GM23338 (cell line): ENCODE measurements at regions not wholly inside any gene's neighbourhood (a gene's known extent, or its start where the extent isn't known, plus 50 kb on each side); places are given as distances from the start of the nearest gene placed in this dataset.

Experiments used
- ATAC-seq: fragments of 200-7000 bp; cut with Tn5 transposase; 3 replicates; pipeline ENCODE4 v1.9.1; 2020
- DNase-seq: peaks from one replicate; pipeline ENCODE4 v3.0.0-alpha.2; 2015; ENCODE audit warnings: low spot score
- H2AFZ ChIP-seq: fragments of 200-600 bp; sonication (generic); 2 replicates; pipeline ENCODE4 v1.8.0; 2016; ENCODE audit warnings: antibody characterized with exemption, mild to moderate bottlenecking, moderate library complexity
- H3F3A ChIP-seq: fragments of 200-600 bp; sonication (generic); replicated peaks from 2 replicates; pipeline ENCODE4 v1.8.0; 2017; ENCODE audit warnings: antibody characterized with exemption, mixed run types, low read depth
- H3K27ac ChIP-seq: fragments of 200-600 bp; sonication (generic); 2 replicates; pipeline ENCODE4 v1.6.1; 2016; ENCODE audit warnings: low read depth
- H3K27me3 ChIP-seq: fragments of 200-600 bp; sonication (generic); 2 replicates; pipeline ENCODE4 v1.8.0; 2016; ENCODE audit warnings: mild to moderate bottlenecking, mixed run types, moderate library complexity; ENCODE audit not compliant: insufficient read depth
- H3K36me3 ChIP-seq: fragments of 200-600 bp; sonication (generic); 2 replicates; pipeline ENCODE4 v1.8.0; 2016; ENCODE audit warnings: mild to moderate bottlenecking; ENCODE audit not compliant: insufficient read depth
- H3K4me1 ChIP-seq: fragments of 200-600 bp; sonication (generic); 2 replicates; pipeline ENCODE4 v1.8.0; 2016; ENCODE audit warnings: mild to moderate bottlenecking, moderate library complexity; ENCODE audit not compliant: insufficient read depth
- H3K4me2 ChIP-seq: fragments of 200-600 bp; sonication (generic); 2 replicates; pipeline ENCODE4 v1.7.1; 2017; ENCODE audit warnings: mixed run types
- H3K4me3 ChIP-seq: fragments of 200-600 bp; sonication (generic); 2 replicates; pipeline ENCODE4 v1.6.1; 2016; ENCODE audit warnings: mixed run types
- H3K79me2 ChIP-seq: fragments of 200-600 bp; sonication (generic); replicated peaks from 2 replicates; pipeline ENCODE4 v1.8.0; 2017; ENCODE audit warnings: mild to moderate bottlenecking; ENCODE audit not compliant: insufficient read depth
- H3K9me2 ChIP-seq: fragments of 200-600 bp; sonication (generic); 2 replicates; pipeline ENCODE4 v1.8.0; 2017; ENCODE audit not compliant: insufficient read depth
- H4K20me1 ChIP-seq: fragments of 200-600 bp; sonication (generic); replicated peaks from 2 replicates; pipeline ENCODE4 v1.8.0; 2017; ENCODE audit warnings: mild to moderate bottlenecking; ENCODE audit not compliant: insufficient read depth
- H3K27ac Mint-ChIP-seq: 2 replicates; pipeline ENCODE4 v1.8.0; 2020; ENCODE audit warnings: inconsistent platforms, mild to moderate bottlenecking, moderate library complexity, mixed read lengths
- H3K27me3 Mint-ChIP-seq: 3 replicates; pipeline ENCODE4 v1.8.0; 2022; ENCODE audit warnings: low read depth, mild to moderate bottlenecking, moderate library complexity, mixed read lengths, inconsistent platforms; ENCODE audit not compliant: insufficient read depth, poor library complexity
- H3K36me3 Mint-ChIP-seq: 3 replicates; pipeline ENCODE4 v1.8.0; 2021; ENCODE audit warnings: low read depth, mild to moderate bottlenecking, inconsistent platforms, moderate library complexity, mixed read lengths
- H3K4me1 Mint-ChIP-seq: 3 replicates; pipeline ENCODE4 v1.8.0; 2020; ENCODE audit warnings: mild to moderate bottlenecking, inconsistent platforms, mixed read lengths
- H3K4me3 Mint-ChIP-seq: 3 replicates; pipeline ENCODE4 v1.8.0; 2021; ENCODE audit warnings: moderate library complexity, mild to moderate bottlenecking, inconsistent platforms, mixed read lengths
- H3K9me3 Mint-ChIP-seq: 3 replicates; pipeline ENCODE4 v1.8.0; 2020; ENCODE audit warnings: moderate library complexity, mild to moderate bottlenecking, inconsistent platforms, mixed read lengths
- CREB1 ChIP-seq: fragments of 250-450 bp; sonication (Bioruptor Pico); IDR thresholded peaks from 2 replicates; pipeline ENCODE4 v1.5.0; 2020; ENCODE audit warnings: low read depth, mild to moderate bottlenecking, moderate library complexity
- EZH2 ChIP-seq: fragments of 200-600 bp; sonication (generic); IDR thresholded peaks from one replicate; pipeline ENCODE4 v1.8.0; 2017; ENCODE audit warnings: antibody characterized with exemption, mild to moderate bottlenecking, low read depth; ENCODE audit not compliant: unreplicated experiment
- EZH2phosphoT487 ChIP-seq: fragments of 200-600 bp; sonication (generic); IDR thresholded peaks from one replicate; pipeline ENCODE4 v1.8.1; 2018; ENCODE audit warnings: antibody characterized with exemption; ENCODE audit not compliant: unreplicated experiment
- JUNB ChIP-seq: IDR thresholded peaks from one replicate; pipeline ENCODE4 v1.6.1; 2016; ENCODE audit warnings: antibody characterized with exemption; ENCODE audit not compliant: unreplicated experiment
- NANOG ChIP-seq: IDR thresholded peaks from 2 replicates; pipeline ENCODE4 v1.6.1; 2016; ENCODE audit warnings: antibody characterized with exemption, borderline replicate concordance
- POLR2AphosphoS5 ChIP-seq: IDR thresholded peaks from 2 replicates; pipeline ENCODE4 v1.6.1; 2016; ENCODE audit warnings: antibody characterized with exemption, low read depth
- STAT1 ChIP-seq: IDR thresholded peaks from one replicate; pipeline ENCODE4 v1.6.1; 2016; ENCODE audit warnings: antibody characterized with exemption; ENCODE audit not compliant: unreplicated experiment
- ZNF114 ChIP-seq: fragments of 250-450 bp; sonication (Bioruptor Pico); IDR thresholded peaks from 2 replicates; pipeline ENCODE4 v1.5.0; 2020; ENCODE audit warnings: mild to moderate bottlenecking, moderate library complexity
- ZNF331 ChIP-seq: fragments of 250-450 bp; sonication (Bioruptor Pico); IDR thresholded peaks from 2 replicates; pipeline ENCODE4 v1.5.0; 2020; ENCODE audit warnings: low read depth, mild to moderate bottlenecking, moderate library complexity
- TF ChIP-seq, protein P1 (sequence below): IDR thresholded peaks from 2 replicates; pipeline ENCODE4 v1.6.1; 2016; ENCODE audit warnings: antibody characterized with exemption
- TF ChIP-seq, protein P2 (sequence below), 2 experiments: fragments of 200-600 bp in 1 of 2; sonication (generic) in 1 of 2; conservative IDR thresholded peaks; 2 replicates each; pipeline versions ENCODE4 v1.5.1 to v1.6.1; 2016 to 2017; ENCODE audit warnings: antibody characterized with exemption in 2 of 2, low read depth in 2 of 2, mild to moderate bottlenecking in 2 of 2, moderate library complexity in 1 of 2
- TF ChIP-seq, protein P3 (sequence below): fragments of 250-450 bp; sonication (Bioruptor Pico); IDR thresholded peaks from 2 replicates; pipeline ENCODE4 v1.5.0; 2020; ENCODE audit warnings: mild to moderate bottlenecking, moderate library complexity
- TF ChIP-seq, protein P4 (sequence below): IDR thresholded peaks from one replicate; pipeline ENCODE4 v1.6.1; 2018; ENCODE audit warnings: antibody characterized with exemption; ENCODE audit not compliant: unreplicated experiment

DNA sequence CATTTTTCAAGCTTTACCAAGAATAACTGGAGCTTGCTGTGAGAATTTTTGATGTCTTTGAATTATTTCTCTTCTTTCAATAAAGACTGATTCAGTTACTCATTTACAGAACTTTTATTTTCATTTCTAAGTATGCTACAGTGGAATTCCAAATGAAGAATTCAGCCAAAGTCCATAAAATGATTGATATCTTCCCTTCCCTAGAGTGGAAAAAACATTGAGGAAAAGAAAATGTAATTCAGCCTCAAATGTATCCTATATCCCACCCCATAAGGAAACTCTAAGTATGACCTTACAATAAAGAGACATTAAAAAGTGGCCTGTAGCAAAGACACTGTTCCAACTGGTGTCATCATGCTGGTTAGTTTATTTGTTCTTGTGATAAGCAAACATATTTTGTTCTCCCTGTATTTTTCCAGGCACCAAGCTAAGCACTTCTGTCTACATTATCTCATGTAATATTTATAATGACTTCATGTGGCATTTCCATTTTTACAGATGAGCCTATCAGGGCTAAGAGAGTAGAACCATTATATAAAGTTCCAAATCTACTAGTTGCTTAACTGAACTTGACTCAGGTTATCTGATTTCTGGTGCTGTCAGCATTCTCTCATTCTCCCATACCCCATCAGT, 450.4 kb downstream of the NEBL start:
- Mint-ChIP-seq H3K4me1 (peaks cover 7% of the 10 kb centered on the region; the same call in 2 of the 3 replicates), H3K27ac (no peak overlapping the region), H3K27me3 (no peaks in the 10 kb centered on the region), H3K4me3 (no peak overlapping the region), H3K9me3 (peaks cover 16% of the 10 kb centered on the region), H3K36me3 (peaks cover 15% of the 10 kb centered on the region; the same call in 2 of the 3 replicates)
- Histone ChIP-seq H3K4me3 (no peak overlapping the region), H3K36me3 (no peaks in the 10 kb centered on the region), H3K27me3 (no peaks in the 10 kb centered on the region), H3K4me1 (0 out of 2 replicates have a peak, but pooled peaks cover 6% of the 10 kb centered on the region), H3K9me2 (no peaks in the 10 kb centered on the region; the same call in 1 of the 2 replicates), H3K4me2 (no peak overlapping the region), H3K79me2 (no peaks in the 10 kb centered on the region), H3F3A (no peaks in the 10 kb centered on the region), H3K27ac (no peak overlapping the region), H4K20me1 (no peaks in the 10 kb centered on the region), H2AFZ (no peak overlapping the region)
- DNase-seq: no peak
- TF ChIP-seq ZNF114 (CRISPR knock-in tag) (no peak), CREB1 (CRISPR knock-in tag) (no peak), POLR2AphosphoS5 (no peak), STAT1 (no peak), EZH2 (no peak), NANOG (no peak), EZH2phosphoT487 (no peak), JUNB (no peak), ZNF331 (CRISPR knock-in tag) (no peak)
- TF ChIP-seq, protein P1, sequence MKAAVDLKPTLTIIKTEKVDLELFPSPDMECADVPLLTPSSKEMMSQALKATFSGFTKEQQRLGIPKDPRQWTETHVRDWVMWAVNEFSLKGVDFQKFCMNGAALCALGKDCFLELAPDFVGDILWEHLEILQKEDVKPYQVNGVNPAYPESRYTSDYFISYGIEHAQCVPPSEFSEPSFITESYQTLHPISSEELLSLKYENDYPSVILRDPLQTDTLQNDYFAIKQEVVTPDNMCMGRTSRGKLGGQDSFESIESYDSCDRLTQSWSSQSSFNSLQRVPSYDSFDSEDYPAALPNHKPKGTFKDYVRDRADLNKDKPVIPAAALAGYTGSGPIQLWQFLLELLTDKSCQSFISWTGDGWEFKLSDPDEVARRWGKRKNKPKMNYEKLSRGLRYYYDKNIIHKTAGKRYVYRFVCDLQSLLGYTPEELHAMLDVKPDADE: no peak
- TF ChIP-seq, protein P2, sequence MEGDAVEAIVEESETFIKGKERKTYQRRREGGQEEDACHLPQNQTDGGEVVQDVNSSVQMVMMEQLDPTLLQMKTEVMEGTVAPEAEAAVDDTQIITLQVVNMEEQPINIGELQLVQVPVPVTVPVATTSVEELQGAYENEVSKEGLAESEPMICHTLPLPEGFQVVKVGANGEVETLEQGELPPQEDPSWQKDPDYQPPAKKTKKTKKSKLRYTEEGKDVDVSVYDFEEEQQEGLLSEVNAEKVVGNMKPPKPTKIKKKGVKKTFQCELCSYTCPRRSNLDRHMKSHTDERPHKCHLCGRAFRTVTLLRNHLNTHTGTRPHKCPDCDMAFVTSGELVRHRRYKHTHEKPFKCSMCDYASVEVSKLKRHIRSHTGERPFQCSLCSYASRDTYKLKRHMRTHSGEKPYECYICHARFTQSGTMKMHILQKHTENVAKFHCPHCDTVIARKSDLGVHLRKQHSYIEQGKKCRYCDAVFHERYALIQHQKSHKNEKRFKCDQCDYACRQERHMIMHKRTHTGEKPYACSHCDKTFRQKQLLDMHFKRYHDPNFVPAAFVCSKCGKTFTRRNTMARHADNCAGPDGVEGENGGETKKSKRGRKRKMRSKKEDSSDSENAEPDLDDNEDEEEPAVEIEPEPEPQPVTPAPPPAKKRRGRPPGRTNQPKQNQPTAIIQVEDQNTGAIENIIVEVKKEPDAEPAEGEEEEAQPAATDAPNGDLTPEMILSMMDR (conservative IDR thresholded peaks at IDR 0.05; ENCODE audit: low read depth in 2 of 2): no peak
- TF ChIP-seq, protein P3, sequence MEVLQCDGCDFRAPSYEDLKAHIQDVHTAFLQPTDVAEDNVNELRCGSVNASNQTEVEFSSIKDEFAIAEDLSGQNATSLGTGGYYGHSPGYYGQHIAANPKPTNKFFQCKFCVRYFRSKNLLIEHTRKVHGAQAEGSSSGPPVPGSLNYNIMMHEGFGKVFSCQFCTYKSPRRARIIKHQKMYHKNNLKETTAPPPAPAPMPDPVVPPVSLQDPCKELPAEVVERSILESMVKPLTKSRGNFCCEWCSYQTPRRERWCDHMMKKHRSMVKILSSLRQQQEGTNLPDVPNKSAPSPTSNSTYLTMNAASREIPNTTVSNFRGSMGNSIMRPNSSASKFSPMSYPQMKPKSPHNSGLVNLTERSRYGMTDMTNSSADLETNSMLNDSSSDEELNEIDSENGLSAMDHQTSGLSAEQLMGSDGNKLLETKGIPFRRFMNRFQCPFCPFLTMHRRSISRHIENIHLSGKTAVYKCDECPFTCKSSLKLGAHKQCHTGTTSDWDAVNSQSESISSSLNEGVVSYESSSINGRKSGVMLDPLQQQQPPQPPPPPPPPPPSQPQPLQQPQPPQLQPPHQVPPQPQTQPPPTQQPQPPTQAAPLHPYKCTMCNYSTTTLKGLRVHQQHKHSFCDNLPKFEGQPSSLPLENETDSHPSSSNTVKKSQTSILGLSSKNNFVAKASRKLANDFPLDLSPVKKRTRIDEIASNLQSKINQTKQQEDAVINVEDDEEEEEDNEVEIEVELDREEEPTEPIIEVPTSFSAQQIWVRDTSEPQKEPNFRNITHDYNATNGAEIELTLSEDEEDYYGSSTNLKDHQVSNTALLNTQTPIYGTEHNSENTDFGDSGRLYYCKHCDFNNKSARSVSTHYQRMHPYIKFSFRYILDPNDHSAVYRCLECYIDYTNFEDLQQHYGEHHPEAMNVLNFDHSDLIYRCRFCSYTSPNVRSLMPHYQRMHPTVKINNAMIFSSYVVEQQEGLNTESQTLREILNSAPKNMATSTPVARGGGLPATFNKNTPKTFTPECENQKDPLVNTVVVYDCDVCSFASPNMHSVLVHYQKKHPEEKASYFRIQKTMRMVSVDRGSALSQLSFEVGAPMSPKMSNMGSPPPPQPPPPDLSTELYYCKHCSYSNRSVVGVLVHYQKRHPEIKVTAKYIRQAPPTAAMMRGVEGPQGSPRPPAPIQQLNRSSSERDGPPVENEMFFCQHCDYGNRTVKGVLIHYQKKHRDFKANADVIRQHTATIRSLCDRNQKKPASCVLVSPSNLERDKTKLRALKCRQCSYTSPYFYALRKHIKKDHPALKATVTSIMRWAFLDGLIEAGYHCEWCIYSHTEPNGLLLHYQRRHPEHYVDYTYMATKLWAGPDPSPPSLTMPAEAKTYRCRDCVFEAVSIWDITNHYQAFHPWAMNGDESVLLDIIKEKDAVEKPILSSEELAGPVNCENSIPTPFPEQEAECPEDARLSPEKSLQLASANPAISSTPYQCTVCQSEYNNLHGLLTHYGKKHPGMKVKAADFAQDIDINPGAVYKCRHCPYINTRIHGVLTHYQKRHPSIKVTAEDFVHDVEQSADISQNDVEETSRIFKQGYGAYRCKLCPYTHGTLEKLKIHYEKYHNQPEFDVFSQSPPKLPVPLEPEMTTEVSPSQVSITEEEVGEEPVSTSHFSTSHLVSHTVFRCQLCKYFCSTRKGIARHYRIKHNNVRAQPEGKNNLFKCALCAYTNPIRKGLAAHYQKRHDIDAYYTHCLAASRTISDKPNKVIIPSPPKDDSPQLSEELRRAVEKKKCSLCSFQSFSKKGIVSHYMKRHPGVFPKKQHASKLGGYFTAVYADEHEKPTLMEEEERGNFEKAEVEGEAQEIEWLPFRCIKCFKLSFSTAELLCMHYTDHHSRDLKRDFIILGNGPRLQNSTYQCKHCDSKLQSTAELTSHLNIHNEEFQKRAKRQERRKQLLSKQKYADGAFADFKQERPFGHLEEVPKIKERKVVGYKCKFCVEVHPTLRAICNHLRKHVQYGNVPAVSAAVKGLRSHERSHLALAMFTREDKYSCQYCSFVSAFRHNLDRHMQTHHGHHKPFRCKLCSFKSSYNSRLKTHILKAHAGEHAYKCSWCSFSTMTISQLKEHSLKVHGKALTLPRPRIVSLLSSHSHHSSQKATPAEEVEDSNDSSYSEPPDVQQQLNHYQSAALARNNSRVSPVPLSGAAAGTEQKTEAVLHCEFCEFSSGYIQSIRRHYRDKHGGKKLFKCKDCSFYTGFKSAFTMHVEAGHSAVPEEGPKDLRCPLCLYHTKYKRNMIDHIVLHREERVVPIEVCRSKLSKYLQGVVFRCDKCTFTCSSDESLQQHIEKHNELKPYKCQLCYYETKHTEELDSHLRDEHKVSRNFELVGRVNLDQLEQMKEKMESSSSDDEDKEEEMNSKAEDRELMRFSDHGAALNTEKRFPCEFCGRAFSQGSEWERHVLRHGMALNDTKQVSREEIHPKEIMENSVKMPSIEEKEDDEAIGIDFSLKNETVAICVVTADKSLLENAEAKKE (CRISPR knock-in tag): no peak
- TF ChIP-seq, protein P4, sequence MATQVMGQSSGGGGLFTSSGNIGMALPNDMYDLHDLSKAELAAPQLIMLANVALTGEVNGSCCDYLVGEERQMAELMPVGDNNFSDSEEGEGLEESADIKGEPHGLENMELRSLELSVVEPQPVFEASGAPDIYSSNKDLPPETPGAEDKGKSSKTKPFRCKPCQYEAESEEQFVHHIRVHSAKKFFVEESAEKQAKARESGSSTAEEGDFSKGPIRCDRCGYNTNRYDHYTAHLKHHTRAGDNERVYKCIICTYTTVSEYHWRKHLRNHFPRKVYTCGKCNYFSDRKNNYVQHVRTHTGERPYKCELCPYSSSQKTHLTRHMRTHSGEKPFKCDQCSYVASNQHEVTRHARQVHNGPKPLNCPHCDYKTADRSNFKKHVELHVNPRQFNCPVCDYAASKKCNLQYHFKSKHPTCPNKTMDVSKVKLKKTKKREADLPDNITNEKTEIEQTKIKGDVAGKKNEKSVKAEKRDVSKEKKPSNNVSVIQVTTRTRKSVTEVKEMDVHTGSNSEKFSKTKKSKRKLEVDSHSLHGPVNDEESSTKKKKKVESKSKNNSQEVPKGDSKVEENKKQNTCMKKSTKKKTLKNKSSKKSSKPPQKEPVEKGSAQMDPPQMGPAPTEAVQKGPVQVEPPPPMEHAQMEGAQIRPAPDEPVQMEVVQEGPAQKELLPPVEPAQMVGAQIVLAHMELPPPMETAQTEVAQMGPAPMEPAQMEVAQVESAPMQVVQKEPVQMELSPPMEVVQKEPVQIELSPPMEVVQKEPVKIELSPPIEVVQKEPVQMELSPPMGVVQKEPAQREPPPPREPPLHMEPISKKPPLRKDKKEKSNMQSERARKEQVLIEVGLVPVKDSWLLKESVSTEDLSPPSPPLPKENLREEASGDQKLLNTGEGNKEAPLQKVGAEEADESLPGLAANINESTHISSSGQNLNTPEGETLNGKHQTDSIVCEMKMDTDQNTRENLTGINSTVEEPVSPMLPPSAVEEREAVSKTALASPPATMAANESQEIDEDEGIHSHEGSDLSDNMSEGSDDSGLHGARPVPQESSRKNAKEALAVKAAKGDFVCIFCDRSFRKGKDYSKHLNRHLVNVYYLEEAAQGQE: no peak
- ATAC-seq: no peak
